HUES6 (cell line): ENCODE measurements at regions not wholly inside any gene's neighbourhood (a gene's known extent, or its start where the extent isn't known, plus 50 kb on each side); places are given as distances from the start of the nearest gene placed in this dataset.
"Not testable (repeated sequence)": the region's sequence is repeated elsewhere in the genome, so short reads cannot be mapped to it uniquely, and the experiment has no call there.

ENCODE experiments used
- H3K27ac ChIP-seq: 2 replicates; pipeline ENCODE4 v1.7.0; 2013; ENCODE audit warnings: low read depth, mild to moderate bottlenecking, low read length, inconsistent platforms
- H3K27me3 ChIP-seq: 2 replicates; pipeline ENCODE4 v1.6.1; 2013; ENCODE audit warnings: low read length; ENCODE audit not compliant: control insufficient read depth, insufficient read depth
- H3K36me3 ChIP-seq: 2 replicates; pipeline ENCODE4 v1.6.1; 2013; ENCODE audit warnings: low read length; ENCODE audit not compliant: control insufficient read depth, insufficient read depth
- H3K4me1 ChIP-seq: 2 replicates; pipeline ENCODE4 v1.6.1; 2013; ENCODE audit warnings: low read length; ENCODE audit not compliant: control insufficient read depth, insufficient read depth
- H3K4me3 ChIP-seq: 2 replicates; pipeline ENCODE4 v1.5.1; 2013; ENCODE audit warnings: low read depth, low read length
- H3K9ac ChIP-seq: one replicate; pipeline ENCODE4 v1.6.1; 2013; ENCODE audit warnings: mild to moderate bottlenecking, low read length
- H3K9me3 ChIP-seq: 2 replicates; pipeline ENCODE4 v1.6.1; 2013; ENCODE audit warnings: low read depth, low read length; ENCODE audit not compliant: control insufficient read depth, insufficient read depth

- H3K27ac ChIP-seq, result no peak overlapping the region
- peaks cover 3% of the 10 kb centered on the region; the same call in 1 of the 2 replicates for H3K9me3 ChIP-seq
- H3K27me3 ChIP-seq, result no peaks in the 10 kb centered on the region
- H3K36me3 ChIP-seq, result no peaks in the 10 kb centered on the region
- peaks cover 7% of the 10 kb centered on the region; the same call in 1 of the 2 replicates for H3K4me1 ChIP-seq
- H3K9ac ChIP-seq, result no peak overlapping the region
- no peak overlapping the region for H3K4me3 ChIP-seq
Observed at GRCh38 chr7:69531050-69531449, 67.2 kb upstream of the AUTS2 start.

GRCh38 chr7:69534461-69535041 lies 63.7 kb upstream of the AUTS2 start:
- no peaks in the 10 kb centered on the region for H3K9me3 ChIP-seq
- peaks cover 8% of the 10 kb centered on the region for H3K4me1 ChIP-seq
- H3K27me3 ChIP-seq, result no peaks in the 10 kb centered on the region
- no peak overlapping the region for H3K27ac ChIP-seq
- no peaks in the 10 kb centered on the region for H3K36me3 ChIP-seq
- no peak overlapping the region for H3K4me3 ChIP-seq
- no peak overlapping the region for H3K9ac ChIP-seq

GRCh38 chr7:69537691-69538090 lies 60.6 kb upstream of the AUTS2 start:
- Histone ChIP-seq H3K4me1 (peaks cover 8% of the 10 kb centered on the region), H3K27me3 (no peaks in the 10 kb centered on the region), H3K9me3 (peaks cover 8% of the 10 kb centered on the region), H3K9ac (no peak overlapping the region), H3K4me3 (no peak overlapping the region), H3K27ac (no peak overlapping the region), H3K36me3 (no peaks in the 10 kb centered on the region)

- Histone ChIP-seq H3K27me3 (no peaks in the 10 kb centered on the region), H3K9me3 (peaks cover 8% of the 10 kb centered on the region), H3K36me3 (no peaks in the 10 kb centered on the region), H3K4me3 (no peak overlapping the region), H3K9ac (no peak overlapping the region), H3K27ac (no peak overlapping the region), H3K4me1 (peaks cover 4% of the 10 kb centered on the region; the same call in 1 of the 2 replicates)
Observed at GRCh38 chr7:69539531-69539930, 58.7 kb upstream of the AUTS2 start.

- H3K27ac ChIP-seq, result no peak overlapping the region
- H3K36me3 ChIP-seq, result no peaks in the 10 kb centered on the region
- H3K9me3 ChIP-seq, result peaks cover 8% of the 10 kb centered on the region
- no peak overlapping the region for H3K4me3 ChIP-seq
- H3K27me3 ChIP-seq, result no peaks in the 10 kb centered on the region
- peaks cover 4% of the 10 kb centered on the region; the same call in 1 of the 2 replicates for H3K4me1 ChIP-seq
- H3K9ac ChIP-seq, result no peak overlapping the region
Observed at GRCh38 chr7:69540287-69540686, 58.0 kb upstream of the AUTS2 start.

GRCh38 chr7:69541779-69542432 lies 56.4 kb upstream of the AUTS2 start:
- H3K4me3 ChIP-seq, H3K9ac ChIP-seq, H3K27ac ChIP-seq, H3K27me3 ChIP-seq, H3K4me1 ChIP-seq, H3K36me3 ChIP-seq, H3K9me3 ChIP-seq: not testable (repeated sequence)

GRCh38 chr7:69545175-69545574 lies 53.1 kb upstream of the AUTS2 start:
- Histone ChIP-seq H3K4me1 (no peaks in the 10 kb centered on the region), H3K9ac (no peak overlapping the region), H3K27ac (no peak overlapping the region), H3K27me3 (no peaks in the 10 kb centered on the region), H3K4me3 (no peak overlapping the region), H3K9me3 (peaks cover 8% of the 10 kb centered on the region), H3K36me3 (no peaks in the 10 kb centered on the region)
